Right lobe of liver (tissue), 6 donors: ENCODE measurements at regions not wholly inside any gene's neighbourhood (a gene's known extent, or its start where the extent isn't known, plus 50 kb on each side); places are given as distances from the start of the nearest gene placed in this dataset.

Experiments
- ATAC-seq, 4 donors: fragments of 200-7000 bp; cut with Tn5 transposase; one replicate each; pipeline ENCODE4 v1.9.1; 2020; ENCODE audit warnings: mild to moderate bottlenecking in 4 of 4, moderate library complexity in 4 of 4
- DNase-seq, 3 donors: peaks; one replicate each; pipeline ENCODE4 v3.0.0-alpha.2; 2020
- H3K27ac ChIP-seq, 3 donors: fragments of 200-600 bp; one replicate each; pipeline ENCODE4 v1.8.0; 2022
- H3K27me3 ChIP-seq, 2 donors: fragments of 200-600 bp; one replicate each; pipeline ENCODE4 v1.8.0; 2022
- H3K36me3 ChIP-seq, 4 donors: fragments of 200-600 bp; sonication (generic) in 1 of 4; one replicate each; pipeline versions ENCODE4 v1.5.1 to v1.8.0; 2017 to 2022; ENCODE audit warnings: control low read depth in 1 of 4
- H3K4me1 ChIP-seq, 4 donors: fragments of 200-600 bp; sonication (generic) in 1 of 4; one replicate each; pipeline versions ENCODE4 v1.5.1 to v1.8.0; 2017 to 2022; ENCODE audit warnings: control low read depth in 1 of 4
- H3K4me3 ChIP-seq, 3 donors: fragments of 200-600 bp; one replicate each; pipeline ENCODE4 v1.8.0; 2022
- H3K9me3 ChIP-seq, 4 donors: fragments of 200-600 bp; sonication (generic) in 1 of 4; one replicate each; pipeline versions ENCODE4 v1.5.1 to v1.8.0; 2017 to 2022; ENCODE audit warnings: control low read depth in 1 of 4
- POLR2A ChIP-seq: fragments of 450-650 bp; IDR thresholded peaks from one replicate; pipeline ENCODE4 v1.6.1; 2017; ENCODE audit warnings: antibody characterized with exemption, mild to moderate bottlenecking
- WGBS: methylation state at CpG from one replicate; pipeline ENCODE4 v1.1.6; 2018; ENCODE audit warnings: low coverage, low lambda C conversion rate; ENCODE audit not compliant: insufficient coverage; ENCODE audit errors: missing lambda C conversion rate; 5-methylcytosine and 5-hydroxymethylcytosine counted together
- intact Hi-C, 2 donors: fragments of 100-400 bp; cut with DNase I; formaldehyde crosslinking; loops; one replicate each; pipeline versions ENCODE4 v1.11.2 to v1.14.1; 2022
- TF ChIP-seq, protein P1 (sequence below), 4 donors: fragments of 200-600 bp in 3 of 4; fragments of 450-650 bp in 1 of 4; IDR thresholded peaks; one replicate each; pipeline versions ENCODE4 v1.5.1 to v1.8.0; 2016 to 2022; ENCODE audit warnings: antibody characterized with exemption in 4 of 4, mild to moderate bottlenecking in 2 of 4
- donor health status: DM: no; HTN: yes; CAD: no.
- donor health status: DM: no; HTN: no; CAD: no.
- donor health status: DM: no; HTN: no; CAD: no.
- donor health status: DM: no; HTN: yes; CAD: no.
- donor health status: DM: no; HTN: yes; CAD: no.

DNA sequence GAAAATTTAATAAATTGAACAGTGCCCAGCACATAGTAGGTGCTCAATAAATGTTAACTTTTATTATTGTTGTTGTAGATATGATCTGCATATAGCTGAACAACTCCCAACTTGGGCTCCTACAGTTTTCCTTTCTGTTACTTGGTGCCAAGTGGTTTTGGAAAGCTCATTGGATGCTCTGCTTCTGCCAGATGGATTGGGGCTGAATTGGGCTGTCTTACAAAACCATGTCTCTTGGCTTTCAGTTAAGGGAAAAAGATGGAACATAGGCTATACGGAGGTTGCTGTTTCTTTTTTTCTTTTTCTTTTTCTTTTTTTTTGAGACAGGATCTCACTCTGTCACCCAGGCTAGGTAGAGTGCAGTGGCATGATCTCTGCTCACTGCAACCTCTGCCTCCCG, 140.7 kb upstream of the PWP1 start:
- Histone ChIP-seq H3K27me3 (no peaks in the 10 kb centered on the region), H3K4me1 (no peaks in the 10 kb centered on the region), H3K27ac (no peak overlapping the region), H3K9me3 (no peaks in the 10 kb centered on the region), H3K36me3 (no peaks in the 10 kb centered on the region), H3K4me3 (no peak overlapping the region)
- no peak for TF ChIP-seq POLR2A
- TF ChIP-seq, protein P1, sequence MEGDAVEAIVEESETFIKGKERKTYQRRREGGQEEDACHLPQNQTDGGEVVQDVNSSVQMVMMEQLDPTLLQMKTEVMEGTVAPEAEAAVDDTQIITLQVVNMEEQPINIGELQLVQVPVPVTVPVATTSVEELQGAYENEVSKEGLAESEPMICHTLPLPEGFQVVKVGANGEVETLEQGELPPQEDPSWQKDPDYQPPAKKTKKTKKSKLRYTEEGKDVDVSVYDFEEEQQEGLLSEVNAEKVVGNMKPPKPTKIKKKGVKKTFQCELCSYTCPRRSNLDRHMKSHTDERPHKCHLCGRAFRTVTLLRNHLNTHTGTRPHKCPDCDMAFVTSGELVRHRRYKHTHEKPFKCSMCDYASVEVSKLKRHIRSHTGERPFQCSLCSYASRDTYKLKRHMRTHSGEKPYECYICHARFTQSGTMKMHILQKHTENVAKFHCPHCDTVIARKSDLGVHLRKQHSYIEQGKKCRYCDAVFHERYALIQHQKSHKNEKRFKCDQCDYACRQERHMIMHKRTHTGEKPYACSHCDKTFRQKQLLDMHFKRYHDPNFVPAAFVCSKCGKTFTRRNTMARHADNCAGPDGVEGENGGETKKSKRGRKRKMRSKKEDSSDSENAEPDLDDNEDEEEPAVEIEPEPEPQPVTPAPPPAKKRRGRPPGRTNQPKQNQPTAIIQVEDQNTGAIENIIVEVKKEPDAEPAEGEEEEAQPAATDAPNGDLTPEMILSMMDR (IDR thresholded peaks at IDR 0.05), result no peak
- intact Hi-C loops, result no loop called here
- WGBS, result 62% methylated on average over 1 of the region's 2 CpGs
- no peak for ATAC-seq
- DNase-seq, result no peak

GRCh38 chr12:107545737-107546353, 139.8 kb upstream of the PWP1 start:
- ATAC-seq (no peak), DNase-seq (no peak)
- H3K27me3 ChIP-seq, result no peaks in the 10 kb centered on the region
- no peaks in the 10 kb centered on the region for H3K4me1 ChIP-seq
- H3K4me3 ChIP-seq, result no peak overlapping the region
- no peak overlapping the region for H3K27ac ChIP-seq
- TF ChIP-seq POLR2A, result no peak
- TF ChIP-seq, protein P1 (IDR thresholded peaks at IDR 0.05), result no peak
- no peaks in the 10 kb centered on the region for H3K36me3 ChIP-seq
- H3K9me3 ChIP-seq, result no peaks in the 10 kb centered on the region
- 51% methylated on average over 5 of the region's 6 CpGs for WGBS
- intact Hi-C loops, result no loop called here

DNA sequence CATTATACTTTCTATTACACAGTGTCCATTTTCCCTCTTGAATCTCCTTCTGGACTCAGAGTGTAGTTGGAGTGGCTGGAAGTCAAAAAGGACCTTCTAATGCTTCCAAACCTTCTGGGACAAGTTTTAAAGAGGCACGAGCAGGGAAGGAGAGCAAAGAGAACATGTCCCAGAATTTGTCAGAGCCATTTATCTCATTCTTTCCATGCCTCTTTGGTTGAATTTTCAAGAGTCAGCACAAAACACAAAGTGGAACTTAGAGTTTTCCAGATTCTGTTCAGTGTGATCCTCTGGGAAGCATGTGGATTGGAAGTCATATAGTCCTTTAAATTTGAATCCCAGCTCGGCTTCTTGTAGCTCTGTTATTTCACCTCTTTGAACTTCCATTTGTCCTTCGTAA, 138.2 kb upstream of the PWP1 start:
- H3K27me3 ChIP-seq, result no peaks in the 10 kb centered on the region
- DNase-seq (no peak), ATAC-seq (no peak)
- no peaks in the 10 kb centered on the region for H3K36me3 ChIP-seq
- TF ChIP-seq, protein P1 (IDR thresholded peaks at IDR 0.05), result no peak
- TF ChIP-seq POLR2A, result no peak
- H3K9me3 ChIP-seq, result no peaks in the 10 kb centered on the region
- 81% methylated on average over 3 of the region's 3 CpGs for WGBS
- intact Hi-C loops, result no loop called here
- no peaks in the 10 kb centered on the region for H3K4me1 ChIP-seq
- no peak overlapping the region for H3K27ac ChIP-seq
- no peak overlapping the region for H3K4me3 ChIP-seq

DNA sequence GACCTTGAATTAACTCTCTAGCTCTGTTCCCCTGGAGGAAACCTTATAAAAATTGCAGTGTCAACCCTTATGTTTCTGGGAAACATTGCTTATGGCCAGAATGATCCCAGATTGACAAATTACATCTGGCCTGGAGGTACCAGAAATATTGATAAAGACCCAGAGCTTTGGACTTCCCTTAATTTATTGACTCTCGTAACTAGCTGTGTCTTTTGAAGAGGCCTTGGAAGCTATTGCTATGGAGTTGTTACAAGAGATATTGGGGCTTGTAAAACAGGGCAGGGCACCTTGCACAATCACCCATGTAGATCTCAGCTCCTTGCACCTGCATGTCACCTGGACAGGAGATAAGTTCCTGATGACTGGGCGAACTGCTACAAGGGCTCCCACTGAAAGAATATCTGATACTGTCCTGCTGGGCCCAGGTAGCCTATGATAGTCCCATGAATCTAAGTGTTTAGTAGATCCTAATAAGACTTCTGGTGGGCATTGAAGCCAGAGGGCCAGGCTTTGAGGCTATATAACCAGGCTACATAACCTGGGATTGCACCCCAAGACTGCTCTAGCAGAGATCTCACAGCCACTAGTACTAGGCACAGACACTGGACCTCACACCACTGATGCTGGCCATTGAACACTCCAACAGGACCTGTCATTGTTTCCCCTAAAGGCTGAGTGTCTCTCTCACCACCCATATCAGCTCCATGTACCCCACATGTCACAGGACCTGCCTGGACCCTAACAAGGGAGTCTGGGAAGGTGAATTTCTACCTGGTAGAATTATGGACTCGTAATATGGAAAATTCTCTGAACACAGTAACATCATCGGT, 135.7 kb upstream of the PWP1 start:
- Histone ChIP-seq H3K4me1 (no peaks in the 10 kb centered on the region), H3K27me3 (no peaks in the 10 kb centered on the region), H3K4me3 (no peak overlapping the region), H3K36me3 (no peaks in the 10 kb centered on the region), H3K9me3 (no peaks in the 10 kb centered on the region), H3K27ac (no peak overlapping the region)
- TF ChIP-seq POLR2A, result no peak
- TF ChIP-seq, protein P1 (IDR thresholded peaks at IDR 0.05), result no peak
- ATAC-seq (no peak), DNase-seq (no peak)
- 94% methylated on average over 4 of the region's 4 CpGs for WGBS
- intact Hi-C loops, result no loop called here
